HG03520 (cell line): ENCODE measurements at regions not wholly inside any gene's neighbourhood (a gene's known extent, or its start where the extent isn't known, plus 50 kb on each side); places are given as distances from the start of the nearest gene placed in this dataset.
"Not testable (repeated sequence)": the region's sequence is repeated elsewhere in the genome, so short reads cannot be mapped to it uniquely, and the experiment has no call there.

Source experiments
- ATAC-seq: cut with Tn5 transposase; IDR thresholded peaks from one replicate; pipeline ENCODE4 v1.9.1; 2021; ENCODE audit warnings: mild to moderate bottlenecking, moderate library complexity; ENCODE audit not compliant: unreplicated experiment

DNA sequence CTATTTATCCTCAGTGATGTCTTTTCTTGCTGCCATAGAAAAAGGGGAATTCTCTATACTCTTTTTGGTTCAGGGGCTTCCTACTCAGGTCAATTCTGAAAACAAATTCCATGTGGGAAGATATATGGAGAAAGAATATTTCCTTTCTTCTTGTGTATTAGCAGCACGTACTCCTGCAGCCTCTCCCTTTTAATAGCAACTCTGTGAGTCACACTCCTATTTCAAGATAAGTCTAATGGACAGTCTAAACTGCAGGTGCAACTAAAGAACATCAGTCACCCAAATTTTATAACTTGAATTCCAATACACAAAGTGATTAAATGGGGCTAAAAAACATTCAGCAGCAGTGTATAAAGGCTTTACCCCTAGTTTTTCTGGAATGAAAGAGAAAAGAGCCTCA lies 942.2 kb downstream of the CNTNAP5 start:
- ATAC-seq, result no peak

DNA sequence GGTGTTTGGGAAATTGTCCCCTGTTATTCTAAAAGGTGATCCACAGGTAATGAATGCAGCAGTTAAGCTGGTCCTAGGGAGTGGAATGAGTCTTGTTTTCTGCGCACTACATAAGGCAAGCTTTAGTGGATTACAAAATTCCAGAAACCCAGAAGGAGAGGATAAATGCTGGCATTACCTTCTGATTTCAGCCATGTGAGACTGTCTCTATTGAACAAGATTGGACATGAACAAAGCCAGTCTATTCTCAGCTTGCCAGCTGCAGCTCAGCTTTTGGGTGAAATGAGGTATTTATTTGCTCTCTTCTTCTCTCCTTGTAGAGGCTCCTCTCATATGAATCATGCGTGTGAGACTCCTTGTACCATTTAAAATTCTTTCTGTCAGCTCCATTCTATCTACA lies 944.9 kb downstream of the CNTNAP5 start:
- ATAC-seq, result no peak

DNA sequence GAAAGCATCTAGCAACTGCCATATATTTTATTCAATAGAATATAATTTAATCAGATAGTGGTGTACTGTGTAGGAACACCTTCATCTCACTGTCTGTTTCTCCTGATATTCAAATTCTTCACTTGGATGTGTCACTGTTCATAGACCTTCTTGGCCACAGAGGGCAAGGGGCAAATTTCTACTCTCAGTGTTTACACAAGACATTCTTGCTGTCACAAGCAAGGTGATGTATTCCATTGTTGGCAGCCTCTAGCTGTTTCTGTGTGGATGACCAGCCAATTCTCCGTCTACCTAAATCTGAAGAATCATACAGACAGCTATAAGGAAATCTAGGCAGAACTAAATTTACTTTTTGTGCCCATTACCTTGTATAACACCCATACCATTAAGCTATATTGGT lies 948.3 kb downstream of the CNTNAP5 start:
- ATAC-seq, result no peak

DNA sequence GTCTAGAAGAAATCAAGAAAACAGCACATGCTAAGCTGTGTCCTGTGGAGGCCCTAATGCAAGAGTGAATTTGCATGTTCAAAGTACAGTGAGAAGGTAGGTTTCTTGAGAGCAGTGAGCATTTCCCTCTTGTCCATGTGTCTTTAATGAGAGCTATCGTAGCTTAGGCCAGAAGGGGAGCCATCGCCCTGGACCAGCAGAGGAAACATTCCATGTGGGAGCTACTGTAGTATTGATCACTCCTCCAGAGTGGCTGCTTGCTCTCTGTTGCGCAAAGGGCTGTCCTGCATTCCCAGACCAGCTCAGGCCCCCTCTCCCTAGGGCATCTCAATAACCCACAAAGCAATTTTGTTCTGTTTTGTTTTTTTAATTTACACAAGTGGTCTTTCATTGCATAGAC lies 950.1 kb downstream of the CNTNAP5 start:
- ATAC-seq, result no peak

DNA sequence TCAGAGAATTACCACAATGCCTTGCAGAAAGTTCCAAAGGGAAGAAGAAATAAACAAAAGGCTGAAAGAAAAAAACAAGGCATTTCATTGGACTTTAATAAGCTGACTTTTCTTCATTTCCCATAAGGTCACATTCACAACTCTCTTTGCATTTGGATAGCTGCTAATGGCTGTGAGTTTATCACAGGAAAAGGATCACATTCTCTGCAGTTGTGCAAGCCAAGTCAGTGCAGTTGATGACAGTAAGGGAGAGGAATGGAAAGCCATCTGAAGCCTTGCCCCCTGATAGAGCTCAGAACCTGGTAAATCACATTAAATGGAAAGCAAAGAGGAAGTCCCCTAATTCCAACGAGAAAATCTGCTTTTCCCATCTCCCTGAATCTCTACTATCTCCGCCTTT lies 950.6 kb downstream of the CNTNAP5 start:
- ATAC-seq, result no peak

DNA sequence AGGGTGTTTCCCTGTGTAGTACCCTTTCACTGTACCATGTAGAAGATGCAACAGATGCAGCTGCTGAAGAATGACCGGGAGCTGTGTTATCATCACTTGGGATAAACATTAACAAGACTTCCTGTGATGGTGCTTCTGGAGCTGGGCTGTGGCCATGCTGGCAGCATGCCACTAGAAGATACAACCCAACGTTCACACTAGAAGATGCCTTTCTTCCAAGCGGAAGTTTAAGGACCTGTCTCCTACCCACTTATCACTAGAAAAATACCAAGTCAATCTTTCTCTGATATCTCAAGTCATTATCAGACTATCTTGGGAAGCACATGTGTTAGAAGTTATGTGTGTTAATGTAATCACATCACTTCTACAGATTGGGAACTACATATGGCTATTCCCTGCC lies 953.5 kb downstream of the CNTNAP5 start:
- ATAC-seq, result no peak

DNA sequence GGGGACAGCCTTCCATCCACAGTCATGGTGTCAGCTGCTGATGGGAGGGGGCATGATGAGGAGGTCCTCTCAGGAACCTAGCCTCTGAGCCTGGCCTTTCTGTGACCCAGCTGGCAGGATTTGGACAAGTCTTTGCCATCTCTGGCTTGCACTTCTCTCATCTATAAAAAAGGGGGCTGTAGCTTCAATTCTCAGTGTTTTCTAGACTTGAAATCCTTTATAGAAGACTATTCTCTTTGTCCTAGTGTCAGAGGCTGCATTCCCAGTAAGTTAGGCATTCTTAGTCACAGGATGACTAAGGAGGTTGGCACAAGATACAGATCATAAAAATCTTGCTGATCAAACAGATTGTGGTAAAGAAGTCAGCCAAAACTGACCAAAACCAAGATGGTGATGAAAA lies 958.5 kb downstream of the CNTNAP5 start:
- ATAC-seq, result no peak

DNA sequence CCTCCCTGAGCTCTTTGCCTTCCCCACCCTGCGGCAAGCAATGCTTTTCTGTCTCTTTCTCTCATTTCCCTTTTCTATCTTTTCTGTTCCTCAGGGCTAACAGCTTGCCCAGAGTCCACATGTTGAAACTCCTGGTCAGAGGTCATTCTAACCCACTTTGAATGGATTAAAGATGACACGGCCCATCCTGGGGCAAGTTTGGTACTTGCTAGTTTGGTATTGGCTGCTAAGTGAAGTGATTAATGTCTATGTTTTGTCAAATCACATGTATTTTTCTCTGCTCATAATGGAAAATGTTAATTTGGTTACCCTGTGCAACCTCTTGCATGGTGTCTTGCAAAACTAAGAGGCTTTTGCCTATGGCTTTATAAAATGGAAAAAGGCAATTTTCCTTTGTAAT lies 960.2 kb downstream of the CNTNAP5 start:
- ATAC-seq, result no peak

DNA sequence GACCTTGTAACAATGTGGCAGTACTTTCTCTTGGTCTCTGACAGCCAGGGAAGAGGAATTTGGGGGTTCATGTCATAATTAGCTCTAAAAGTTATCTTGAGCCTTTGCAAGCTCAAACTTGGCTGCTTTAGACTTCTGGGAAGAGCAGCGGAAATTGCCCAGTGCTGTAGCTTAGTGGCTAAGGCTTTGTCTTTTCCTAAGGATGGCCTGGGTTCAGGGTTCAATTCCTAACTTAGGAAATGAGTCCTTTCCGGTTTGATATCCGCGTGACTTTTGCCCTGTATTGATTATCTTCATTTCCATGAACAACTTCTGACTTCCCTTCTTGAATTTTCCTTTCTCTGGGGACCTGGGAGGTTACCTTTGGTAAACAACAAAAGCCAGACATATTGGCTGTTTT lies 961.0 kb downstream of the CNTNAP5 start:
- ATAC-seq, result no peak

DNA sequence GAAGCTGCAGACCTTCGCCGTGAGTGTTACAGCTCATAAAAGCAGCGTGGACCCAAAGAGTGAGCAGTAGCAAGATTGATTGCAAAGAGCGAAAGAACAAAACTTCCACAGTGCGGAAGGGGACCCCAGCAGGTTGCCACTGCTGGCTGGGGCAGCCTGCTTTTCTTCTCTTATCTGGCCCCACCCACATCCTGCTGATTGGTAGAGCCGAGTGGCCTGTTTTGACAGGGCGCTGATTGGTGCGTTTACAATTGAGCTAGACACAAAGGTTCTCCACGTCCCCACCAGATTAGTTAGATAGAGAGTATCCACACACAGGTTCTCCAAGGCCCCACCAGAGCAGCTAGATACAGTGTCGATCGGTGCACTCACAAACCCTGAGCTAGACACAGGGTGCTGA lies 961.8 kb downstream of the CNTNAP5 start:
- ATAC-seq, result not testable (repeated sequence)

DNA sequence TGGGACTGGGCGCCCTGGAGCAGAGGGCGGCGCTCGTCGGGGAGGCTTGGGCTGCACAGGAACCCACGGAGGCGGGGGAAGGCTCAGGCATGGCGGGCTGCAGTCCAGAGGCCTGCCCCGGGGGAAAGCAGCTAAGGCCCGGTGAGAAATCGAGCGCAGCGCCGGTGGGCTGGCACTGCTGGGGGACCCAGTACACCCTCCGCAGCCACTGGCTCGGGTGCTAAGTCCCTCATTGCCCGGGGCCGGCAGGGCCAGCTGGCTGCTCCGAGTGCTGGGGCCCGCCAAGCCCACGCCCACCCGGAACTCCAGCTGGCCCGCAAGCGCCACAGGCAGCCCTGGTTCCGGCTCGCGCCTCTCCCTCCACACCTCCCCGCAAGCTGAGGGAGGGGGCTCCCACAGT lies 962.3 kb downstream of the CNTNAP5 start:
- ATAC-seq, result not testable (repeated sequence)

DNA sequence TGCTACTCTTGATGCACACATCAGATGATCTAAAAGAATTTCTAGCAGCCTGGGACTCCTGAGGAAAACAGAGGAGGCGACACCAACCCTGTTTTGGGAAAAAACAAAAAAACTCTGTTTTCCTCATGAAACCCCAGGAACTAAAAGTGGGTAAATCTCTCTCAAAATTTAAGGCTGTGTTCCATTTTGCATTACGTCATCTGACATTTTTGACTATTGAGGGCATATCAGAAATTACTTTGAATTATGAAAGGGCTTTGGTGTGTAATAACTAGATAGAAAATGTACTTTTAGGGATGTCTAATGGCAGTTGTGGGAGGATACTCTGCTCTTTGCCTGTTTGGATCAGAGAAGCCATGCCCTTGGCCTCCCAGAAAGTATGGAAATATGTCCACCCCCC lies 963.0 kb downstream of the CNTNAP5 start:
- ATAC-seq, result no peak

DNA sequence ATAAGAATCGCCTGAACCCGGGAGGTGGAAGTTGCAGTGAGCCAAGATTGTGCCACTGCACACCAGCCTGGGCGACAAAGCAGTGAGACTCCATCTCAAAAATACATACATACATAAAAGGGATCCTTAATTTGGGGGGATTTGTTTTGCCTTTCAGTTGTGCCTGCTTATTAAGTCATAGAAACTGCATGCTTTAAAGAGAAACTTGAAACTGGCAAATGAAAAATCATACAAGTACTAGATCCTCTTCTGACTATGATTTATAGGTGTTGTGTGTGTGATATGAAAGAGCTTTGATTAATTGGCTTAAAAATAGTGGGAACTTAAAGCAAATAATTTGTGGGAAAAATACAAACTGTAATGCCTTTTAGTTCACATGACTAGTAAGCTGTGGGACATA lies 963.7 kb downstream of the CNTNAP5 start:
- no peak for ATAC-seq

DNA sequence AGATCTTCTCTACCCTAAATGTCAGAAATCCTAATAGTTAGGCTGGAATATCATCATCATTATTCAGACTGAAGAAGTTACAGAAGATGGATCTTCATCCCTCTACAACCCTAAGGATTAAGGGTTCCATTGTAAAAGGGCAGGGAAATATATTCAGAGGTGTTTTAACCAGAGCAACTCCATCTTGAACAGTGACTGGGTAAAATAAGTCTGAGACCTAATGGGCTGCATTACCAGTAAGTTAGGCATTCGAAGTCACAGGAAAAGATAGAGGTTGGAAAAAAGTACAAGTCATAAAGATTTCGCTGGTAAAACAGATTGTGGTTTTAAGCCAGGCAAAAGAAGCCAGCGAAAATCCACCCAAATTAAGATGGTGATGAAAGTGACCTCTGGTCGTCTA lies 968.7 kb downstream of the CNTNAP5 start:
- no peak for ATAC-seq

DNA sequence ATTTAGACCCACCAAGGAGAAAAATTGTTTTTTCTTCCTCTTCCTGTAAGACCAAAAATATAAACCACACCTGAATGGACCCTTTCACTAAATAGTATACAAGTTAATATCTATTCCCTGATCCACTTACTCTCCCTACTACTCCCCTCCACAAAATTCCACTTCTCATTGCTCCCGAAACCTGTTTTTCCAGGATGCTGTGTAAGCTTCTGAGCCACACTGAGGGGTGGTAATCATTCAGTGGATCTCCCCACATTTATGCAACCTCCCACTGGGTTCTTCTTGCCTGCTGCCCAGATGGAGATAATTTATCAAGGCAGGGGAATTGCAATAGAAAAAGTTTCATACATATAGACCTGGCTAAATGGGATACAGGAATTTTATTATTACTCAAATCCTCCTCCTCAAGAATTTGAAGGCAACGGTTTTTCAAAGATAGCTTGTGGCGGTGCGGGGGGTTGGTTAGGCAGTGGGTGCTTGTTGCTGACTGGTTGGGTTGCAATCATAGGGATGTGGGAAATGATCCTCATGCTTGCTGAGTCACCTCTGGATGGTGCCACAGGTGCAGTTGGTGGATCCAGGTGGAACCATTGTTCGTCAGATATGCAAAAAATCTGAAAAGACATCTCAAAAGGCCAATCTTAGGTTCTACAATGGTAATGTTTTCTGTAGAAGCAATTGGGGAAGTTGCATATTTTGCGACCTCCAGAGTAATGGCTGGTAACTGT lies 970.3 kb downstream of the CNTNAP5 start:
- no peak for ATAC-seq

DNA sequence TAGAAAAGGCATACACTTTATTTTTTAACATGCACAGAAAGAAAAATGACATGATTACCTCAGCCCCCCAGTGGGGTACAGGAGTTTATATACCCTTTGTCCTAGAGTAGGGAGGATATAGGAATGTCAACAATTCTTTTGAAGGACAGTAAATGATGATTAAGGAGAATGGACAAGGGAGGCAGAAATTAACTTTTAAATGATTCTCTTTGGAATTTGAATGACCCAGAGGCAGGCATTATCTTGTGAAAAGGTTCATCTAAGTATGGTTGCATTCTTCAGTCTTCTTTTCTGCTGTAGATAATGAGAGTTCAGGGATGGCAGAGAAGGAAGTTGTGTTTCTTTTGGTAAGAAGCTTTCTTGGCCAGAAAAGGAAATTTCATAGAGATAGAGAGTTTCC lies 971.3 kb downstream of the CNTNAP5 start:
- no peak for ATAC-seq

DNA sequence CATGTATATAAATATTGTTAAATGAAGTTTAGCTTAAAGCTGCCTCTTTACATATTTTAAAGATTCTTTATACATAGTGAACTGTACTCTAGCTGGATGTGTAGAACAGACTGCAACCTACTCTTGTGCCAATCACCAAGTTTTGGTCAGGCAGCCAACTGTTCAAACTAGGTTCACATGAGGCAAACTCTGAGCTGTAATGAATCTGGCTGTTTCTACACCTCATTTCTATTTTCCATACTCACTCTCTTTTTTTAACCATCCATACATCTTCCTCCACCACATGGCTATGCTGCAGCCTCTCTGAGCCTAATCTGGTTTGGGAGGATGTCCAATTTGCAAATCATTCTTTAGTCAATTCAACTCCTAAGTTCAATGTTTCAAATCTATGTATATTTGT lies 974.8 kb downstream of the CNTNAP5 start:
- ATAC-seq, result no peak

DNA sequence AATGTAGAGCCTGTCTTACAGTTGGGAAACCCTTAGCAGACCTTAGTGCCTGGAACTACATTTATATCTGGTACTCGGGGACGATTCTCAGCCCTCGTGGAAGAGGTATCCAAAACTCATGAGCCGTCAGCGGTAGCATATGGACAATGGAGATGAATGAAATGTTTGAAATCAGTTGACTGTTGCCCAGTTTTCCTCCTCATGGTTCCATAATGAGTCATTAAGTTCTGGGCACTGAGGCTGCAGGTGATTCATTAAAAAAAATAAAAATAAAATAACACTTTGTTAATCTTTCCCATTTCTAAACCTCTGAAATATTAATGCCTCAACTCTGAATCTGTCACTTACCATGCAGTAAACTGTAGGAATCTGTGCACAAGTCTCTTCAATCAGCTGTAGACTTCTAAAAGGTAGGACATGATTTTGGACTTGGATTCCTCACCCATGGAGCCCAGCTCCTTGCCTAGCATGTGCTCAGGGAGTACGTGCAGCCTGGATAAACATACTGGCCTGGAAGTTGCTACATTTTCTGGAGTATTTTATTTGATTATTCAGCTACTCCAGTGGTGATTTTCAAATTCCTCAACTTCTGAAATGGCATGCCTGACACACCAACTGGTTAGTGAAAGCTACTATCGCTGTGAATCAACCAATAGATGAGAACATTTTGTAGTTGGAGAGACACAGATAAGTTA lies 979.2 kb downstream of the CNTNAP5 start:
- ATAC-seq, result no peak

DNA sequence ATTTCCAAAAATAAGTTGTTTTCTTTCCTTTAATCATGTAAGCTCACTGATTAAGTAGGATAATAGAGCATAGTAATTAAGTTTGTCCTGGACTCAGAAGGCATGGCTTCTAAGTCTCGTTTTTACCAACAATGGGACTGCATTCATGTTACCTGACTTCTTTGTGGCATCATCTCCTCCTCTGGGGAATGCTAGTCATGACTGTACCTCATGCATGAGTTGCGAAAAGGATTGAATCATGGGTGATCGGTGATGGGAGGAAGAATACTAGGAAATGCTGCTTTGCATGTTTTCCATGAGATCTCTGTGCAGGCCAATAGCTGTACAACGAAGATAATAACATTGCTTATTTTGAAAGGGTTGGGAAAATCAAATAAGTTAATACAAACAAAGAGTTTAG lies 981.6 kb downstream of the CNTNAP5 start:
- ATAC-seq, result no peak

DNA sequence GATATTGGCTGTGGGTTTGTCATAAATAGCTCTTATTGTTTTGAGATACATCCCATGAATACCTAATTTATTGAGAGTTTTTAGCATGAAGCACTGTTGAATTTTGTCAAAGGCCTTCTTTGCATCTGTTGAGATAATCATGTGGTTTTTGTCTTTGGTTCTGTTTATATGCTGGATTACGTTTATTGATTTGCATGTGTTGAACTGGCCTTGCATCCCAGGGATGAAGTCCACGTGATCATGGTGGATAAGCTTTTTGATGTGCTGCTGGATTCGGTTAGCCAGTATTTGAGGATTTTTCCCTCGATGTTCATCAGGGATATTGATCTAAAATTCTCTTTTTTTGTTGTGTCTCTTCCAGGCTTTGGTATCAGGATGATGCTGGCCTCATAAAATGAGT lies 1003.6 kb downstream of the CNTNAP5 start:
- not testable (repeated sequence) for ATAC-seq

DNA sequence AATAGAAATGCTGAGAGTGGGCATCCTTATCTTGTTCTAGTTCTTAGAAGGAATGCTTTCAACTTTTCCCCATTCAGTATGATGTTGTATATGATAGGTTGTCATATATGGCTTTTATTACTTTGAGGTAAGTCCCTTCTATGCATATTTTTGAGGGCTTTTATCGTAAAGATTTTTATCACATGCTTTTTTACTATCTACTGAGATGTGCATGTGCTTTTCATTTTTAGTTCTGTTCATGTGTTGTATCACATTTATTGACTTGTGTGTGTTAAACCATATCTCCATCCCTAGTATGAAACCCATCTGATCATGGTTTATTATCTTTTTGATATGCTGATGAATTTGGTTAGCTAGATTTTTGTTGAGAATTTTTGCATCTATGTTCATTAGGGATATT lies 1008.8 kb downstream of the CNTNAP5 start:
- ATAC-seq, result no peak

DNA sequence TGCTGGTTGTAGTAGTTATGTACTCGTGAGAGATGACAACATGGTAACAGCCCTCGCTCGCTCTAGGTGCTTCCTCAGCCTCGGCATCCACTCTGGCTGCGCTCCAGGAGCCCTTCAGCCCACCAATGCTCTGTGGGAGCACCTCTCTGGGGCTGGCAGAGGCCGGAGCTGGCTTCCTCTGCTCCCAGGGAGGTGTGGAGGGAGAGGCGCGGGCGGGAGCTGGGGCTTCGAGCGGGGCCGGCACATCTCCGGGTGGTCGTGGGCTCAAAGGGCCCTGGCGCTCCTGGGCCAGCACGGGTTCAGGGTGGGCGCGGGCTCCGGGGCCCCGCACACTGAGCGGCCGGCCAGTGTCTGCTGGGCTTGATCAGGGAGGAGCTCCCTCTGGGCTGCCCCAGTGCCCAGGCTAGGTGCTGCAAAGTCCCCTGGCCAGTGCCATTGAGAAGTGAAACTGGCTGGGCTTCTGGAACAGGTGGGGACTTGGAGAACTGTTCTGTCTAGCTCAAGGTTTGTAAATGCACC lies 1012.1 kb downstream of the CNTNAP5 start:
- ATAC-seq, result no peak

DNA sequence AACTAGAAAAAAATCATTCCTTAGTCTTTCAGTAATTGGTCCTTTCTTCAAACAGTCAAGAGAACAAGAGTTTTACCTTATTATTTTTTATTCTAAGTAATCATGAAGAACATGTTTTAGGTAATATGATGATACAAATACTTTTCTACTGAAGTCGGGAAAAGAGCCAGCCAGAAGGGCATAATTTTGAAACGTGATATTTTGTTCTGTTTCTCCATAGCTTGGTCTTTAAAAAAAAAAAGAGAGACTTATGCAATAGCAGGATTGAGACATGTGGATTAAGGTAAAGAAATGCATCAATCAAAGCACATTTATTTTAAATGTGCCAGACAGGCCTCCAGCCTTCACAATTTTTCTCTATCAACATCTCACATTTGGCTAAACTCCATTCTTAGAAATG lies 1016.8 kb downstream of the CNTNAP5 start:
- no peak for ATAC-seq
